ENCODE measurements at regions not wholly inside any gene's neighbourhood (a gene's known extent, or its start where the extent isn't known, plus 50 kb on each side); places are given as distances from the start of the nearest gene placed in this dataset.
A peak's percentile ranks its signal among the peaks of the same experiment; 100 is the strongest.

GRCh38 chr12:118921761-118922160, 59.6 kb upstream of the SRRM4 start:
- Histone ChIP-seq H3K4me1 (peaks cover 0 to 9% (median 0%) of the 10 kb centered on the region in 9 donors), H3K36me3 (no peaks in the 10 kb centered on the region), H3K27ac (no peak overlapping the region), H3K4me3 (no peak overlapping the region), H3K27me3 (peaks cover 0 to 9% (median 0%) of the 10 kb centered on the region in 7 donors), H3K9me3 (peaks cover 0 to 2% (median 0%) of the 10 kb centered on the region in 11 donors)
- intact Hi-C loops (cut with DNase I), result no loop called here
- no peak for DNase-seq
- WGBS, 2 donors, result 72 to 74% methylated on average over 2 of the region's 2 CpGs
- ATAC-seq, result no peak
- TF ChIP-seq CTCF (IDR thresholded peaks at IDR 0.05), result no peak

GRCh38 chr12:118922405-118922804, 58.9 kb upstream of the SRRM4 start:
- H3K27ac ChIP-seq, result no peak overlapping the region
- intact Hi-C loops (cut with DNase I), result no loop called here
- TF ChIP-seq CTCF (IDR thresholded peaks at IDR 0.05), result no peak
- H3K4me3 ChIP-seq, result no peak overlapping the region
- WGBS, 2 donors, result 25 to 31% methylated on average over 2 of the region's 2 CpGs
- no peaks in the 10 kb centered on the region for H3K36me3 ChIP-seq
- DNase-seq (no peak), ATAC-seq (no peak)
- peaks cover 0 to 9% (median 0%) of the 10 kb centered on the region in 9 donors for H3K4me1 ChIP-seq
- no peaks in the 10 kb centered on the region for H3K9me3 ChIP-seq
- H3K27me3 ChIP-seq, result peaks cover 0 to 9% (median 0%) of the 10 kb centered on the region in 7 donors

- TF ChIP-seq CTCF (IDR thresholded peaks at IDR 0.05), result no peak
Measured at GRCh38 chr12:118925407-118925806, 55.9 kb upstream of the SRRM4 start.

GRCh38 chr12:118925826-118926225, 55.5 kb upstream of the SRRM4 start:
- ATAC-seq (peak in 1 of 8 donors; percentile 29), DNase-seq (no peak)
- H3K36me3 ChIP-seq, result no peaks in the 10 kb centered on the region
- no peak overlapping the region for H3K4me3 ChIP-seq
- H3K4me1 ChIP-seq, result peaks cover 0 to 9% (median 0%) of the 10 kb centered on the region in 9 donors
- no peak overlapping the region for H3K27ac ChIP-seq
- 41 to 45% methylated on average over 3 of the region's 3 CpGs for WGBS, 2 donors
- H3K27me3 ChIP-seq, result peaks cover 0 to 16% (median 0%) of the 10 kb centered on the region in 7 donors
- H3K9me3 ChIP-seq, result no peaks in the 10 kb centered on the region
- intact Hi-C loops (cut with DNase I), result no loop called here
- no peak for TF ChIP-seq CTCF (IDR thresholded peaks at IDR 0.05)

More at GRCh38 chr12:118925407-118925806, 55.9 kb upstream of the SRRM4 start:
- intact Hi-C loops (cut with DNase I), result no loop called here
- Histone ChIP-seq H3K27me3 (peaks cover 0 to 16% (median 0%) of the 10 kb centered on the region in 7 donors), H3K27ac (no peak overlapping the region), H3K4me3 (no peak overlapping the region), H3K9me3 (no peaks in the 10 kb centered on the region), H3K4me1 (peaks cover 0 to 9% (median 0%) of the 10 kb centered on the region in 9 donors), H3K36me3 (no peaks in the 10 kb centered on the region)
- WGBS, 2 donors, result 19 to 28% methylated on average over 1 of the region's 1 CpG
- ATAC-seq, result peak in 1 of 8 donors; percentile 35
- no peak for DNase-seq
